Fibroblast of lung (primary cell): ENCODE measurements at regions not wholly inside any gene's neighbourhood (a gene's known extent, or its start where the extent isn't known, plus 50 kb on each side); places are given as distances from the start of the nearest gene placed in this dataset.

Experiments
- DNase-seq, 2 donors: peaks; one replicate each; pipeline versions ENCODE4 v3.0.0 to v3.0.0-alpha.2; 2010; ENCODE audit warnings: low read depth in 2 of 2
- H2AFZ ChIP-seq: 2 replicates; pipeline ENCODE4 v1.5.1; 2012; ENCODE audit warnings: low read length, control low read depth, inconsistent platforms
- H3K27ac ChIP-seq: 2 replicates; pipeline ENCODE4 v1.5.1; 2011; ENCODE audit warnings: low read length, control low read depth; ENCODE audit not compliant: insufficient read depth
- H3K27me3 ChIP-seq: 2 replicates; pipeline ENCODE4 v1.5.1; 2011; ENCODE audit warnings: mild to moderate bottlenecking, low read length; ENCODE audit not compliant: control insufficient read depth, insufficient read depth
- H3K36me3 ChIP-seq: 2 replicates; pipeline ENCODE4 v1.5.1; 2011; ENCODE audit warnings: low read length; ENCODE audit not compliant: control insufficient read depth, insufficient read depth
- H3K4me1 ChIP-seq: 2 replicates; pipeline ENCODE4 v1.5.1; 2011; ENCODE audit warnings: low read length; ENCODE audit not compliant: control insufficient read depth, insufficient read depth; ENCODE audit errors: extremely low read depth
- H3K4me2 ChIP-seq: 2 replicates; pipeline ENCODE4 v1.5.1; 2011; ENCODE audit warnings: low read length, control low read depth; ENCODE audit not compliant: insufficient read depth; ENCODE audit errors: extremely low read depth
- H3K4me3 ChIP-seq, 4 experiments: fragments of 200-600 bp in 1 of 4; sonication (generic) in 1 of 4; replicated peaks in 1 of 4; 2 replicates each; pipeline ENCODE4 v1.5.1; 2011 to 2016; ENCODE audit warnings: low read length in 4 of 4, low read depth in 3 of 4, mild to moderate bottlenecking in 3 of 4, control low read depth in 2 of 4, inconsistent platforms in 1 of 4, mixed read lengths in 1 of 4; ENCODE audit not compliant: insufficient read depth in 1 of 4; ENCODE audit errors: control extremely low read depth in 1 of 4
- H3K79me2 ChIP-seq: 2 replicates; pipeline ENCODE4 v1.5.1; 2012; ENCODE audit warnings: mild to moderate bottlenecking, low read length, inconsistent platforms; ENCODE audit not compliant: control insufficient read depth, insufficient read depth
- H3K9ac ChIP-seq: 2 replicates; pipeline ENCODE4 v1.5.1; 2011; ENCODE audit warnings: mild to moderate bottlenecking, low read length, control low read depth; ENCODE audit not compliant: insufficient read depth
- H3K9me3 ChIP-seq: 2 replicates; pipeline ENCODE4 v1.5.1; 2012; ENCODE audit warnings: low read depth, low read length; ENCODE audit not compliant: control insufficient read depth, insufficient read depth
- H4K20me1 ChIP-seq: 2 replicates; pipeline ENCODE4 v1.5.1; 2011; ENCODE audit warnings: low read length; ENCODE audit not compliant: control insufficient read depth, insufficient read depth; ENCODE audit errors: extremely low read depth
- EZH2 ChIP-seq: IDR thresholded peaks from 2 replicates; pipeline ENCODE4 v1.5.1; 2012; ENCODE audit warnings: low read length, control low read depth, mild to moderate bottlenecking; ENCODE audit errors: missing control alignments
- TF ChIP-seq, protein P1 (sequence below), 2 donors: IDR thresholded peaks in 1 of 2; conservative IDR thresholded peaks in 1 of 2; 1 replicate in 1 of 2; 2 replicates in 1 of 2; pipeline ENCODE4 v1.5.1; 2011 to 2012; ENCODE audit warnings: low read length in 2 of 2, control low read depth in 1 of 2, inconsistent platforms in 1 of 2, low read depth in 1 of 2, mild to moderate bottlenecking in 1 of 2

- H3K4me2 ChIP-seq = no peak overlapping the region
- no peaks in the 10 kb centered on the region for H3K36me3 ChIP-seq
- no peaks in the 10 kb centered on the region for H3K9me3 ChIP-seq
- H3K27ac ChIP-seq = no peak overlapping the region
- no peaks in the 10 kb centered on the region for H3K79me2 ChIP-seq
- no peak for DNase-seq
- H2AFZ ChIP-seq = no peak overlapping the region
- no peak overlapping the region for H3K4me3 ChIP-seq
- no peak for TF ChIP-seq EZH2
- TF ChIP-seq, protein P1, sequence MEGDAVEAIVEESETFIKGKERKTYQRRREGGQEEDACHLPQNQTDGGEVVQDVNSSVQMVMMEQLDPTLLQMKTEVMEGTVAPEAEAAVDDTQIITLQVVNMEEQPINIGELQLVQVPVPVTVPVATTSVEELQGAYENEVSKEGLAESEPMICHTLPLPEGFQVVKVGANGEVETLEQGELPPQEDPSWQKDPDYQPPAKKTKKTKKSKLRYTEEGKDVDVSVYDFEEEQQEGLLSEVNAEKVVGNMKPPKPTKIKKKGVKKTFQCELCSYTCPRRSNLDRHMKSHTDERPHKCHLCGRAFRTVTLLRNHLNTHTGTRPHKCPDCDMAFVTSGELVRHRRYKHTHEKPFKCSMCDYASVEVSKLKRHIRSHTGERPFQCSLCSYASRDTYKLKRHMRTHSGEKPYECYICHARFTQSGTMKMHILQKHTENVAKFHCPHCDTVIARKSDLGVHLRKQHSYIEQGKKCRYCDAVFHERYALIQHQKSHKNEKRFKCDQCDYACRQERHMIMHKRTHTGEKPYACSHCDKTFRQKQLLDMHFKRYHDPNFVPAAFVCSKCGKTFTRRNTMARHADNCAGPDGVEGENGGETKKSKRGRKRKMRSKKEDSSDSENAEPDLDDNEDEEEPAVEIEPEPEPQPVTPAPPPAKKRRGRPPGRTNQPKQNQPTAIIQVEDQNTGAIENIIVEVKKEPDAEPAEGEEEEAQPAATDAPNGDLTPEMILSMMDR (conservative IDR thresholded peaks at IDR 0.05 in 1 of 2, IDR thresholded peaks at IDR 0.05 in 1 of 2; ENCODE audit: low read depth in 1 of 2, low read length in 2 of 2) = no peak
- H3K27me3 ChIP-seq = no peaks in the 10 kb centered on the region
- peaks cover 3% of the 10 kb centered on the region for H3K4me1 ChIP-seq
- H4K20me1 ChIP-seq = no peaks in the 10 kb centered on the region
- H3K9ac ChIP-seq = no peak overlapping the region
Measured at GRCh38 chr5:89087128-89087527, 204.1 kb upstream of the MEF2C start.

DNA sequence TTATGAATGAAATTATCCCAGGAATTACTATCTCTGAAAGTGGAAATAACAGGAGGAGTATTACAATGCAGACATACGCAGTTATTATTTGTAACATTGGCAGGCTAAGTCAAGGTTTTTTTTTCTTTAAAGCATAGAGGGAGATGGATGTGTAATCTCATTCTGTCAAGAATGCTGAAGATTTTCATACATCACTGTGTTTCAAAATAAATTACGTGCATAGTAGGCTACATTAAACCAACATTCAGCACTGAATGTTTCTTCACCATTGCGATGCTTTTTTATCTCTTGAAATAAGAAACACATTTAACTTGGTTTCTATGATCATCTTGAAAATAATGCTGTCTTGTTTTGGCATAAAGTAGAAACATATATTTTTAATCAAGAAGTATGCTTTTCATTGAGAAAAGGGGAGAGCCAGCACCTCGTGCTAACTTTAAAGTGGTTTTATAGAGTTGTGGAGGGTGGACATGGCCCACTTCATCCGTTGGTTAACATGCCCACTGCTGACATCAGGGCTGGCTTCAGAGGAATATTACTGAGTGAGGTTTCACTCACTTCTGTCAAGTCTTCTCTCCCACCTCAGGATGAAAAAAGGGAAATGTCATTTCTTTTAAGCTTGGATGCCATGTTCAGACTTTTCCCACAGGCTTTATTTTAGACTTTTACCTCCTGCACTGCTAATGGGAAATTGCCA lies 203.6 kb upstream of the MEF2C start:
- Histone ChIP-seq H3K27me3 (no peaks in the 10 kb centered on the region), H3K4me1 (peaks cover 3% of the 10 kb centered on the region), H4K20me1 (no peaks in the 10 kb centered on the region), H3K4me3 (no peak overlapping the region), H3K79me2 (no peaks in the 10 kb centered on the region), H3K4me2 (no peak overlapping the region), H3K36me3 (no peaks in the 10 kb centered on the region), H3K27ac (no peak overlapping the region), H2AFZ (no peak overlapping the region), H3K9ac (no peak overlapping the region), H3K9me3 (no peaks in the 10 kb centered on the region)
- no peak for DNase-seq
- no peak for TF ChIP-seq EZH2
- TF ChIP-seq, protein P1 (conservative IDR thresholded peaks at IDR 0.05 in 1 of 2, IDR thresholded peaks at IDR 0.05 in 1 of 2; ENCODE audit: low read depth in 1 of 2, low read length in 2 of 2) = no peak

DNA sequence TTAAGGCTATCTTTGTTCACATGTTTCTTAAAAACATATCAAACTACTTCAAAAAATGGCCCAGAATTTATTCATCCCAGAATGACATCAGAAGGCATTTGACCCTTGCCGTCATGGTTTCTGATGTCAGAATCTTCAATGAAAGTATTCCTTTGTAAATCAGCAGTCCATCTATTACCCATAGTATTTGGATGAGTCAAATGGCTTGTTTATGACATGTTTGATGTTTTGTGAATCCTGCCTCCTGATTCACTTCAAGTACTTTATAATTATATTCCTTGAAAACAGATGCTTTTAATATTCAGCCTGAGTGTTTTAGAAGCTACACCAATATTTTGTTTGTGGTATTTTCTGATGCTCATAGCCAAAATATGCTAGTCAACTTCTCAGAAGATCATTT lies 200.8 kb upstream of the MEF2C start:
- Histone ChIP-seq H3K9ac (no peak overlapping the region), H3K4me2 (no peak overlapping the region), H3K79me2 (no peaks in the 10 kb centered on the region), H3K4me3 (no peak overlapping the region), H3K27ac (no peak overlapping the region), H4K20me1 (no peaks in the 10 kb centered on the region), H3K27me3 (no peaks in the 10 kb centered on the region), H3K36me3 (no peaks in the 10 kb centered on the region), H3K4me1 (peaks cover 3% of the 10 kb centered on the region), H2AFZ (no peak overlapping the region), H3K9me3 (no peaks in the 10 kb centered on the region)
- no peak for TF ChIP-seq EZH2
- TF ChIP-seq, protein P1 (conservative IDR thresholded peaks at IDR 0.05 in 1 of 2, IDR thresholded peaks at IDR 0.05 in 1 of 2; ENCODE audit: low read depth in 1 of 2, low read length in 2 of 2) = no peak
- DNase-seq = peak; percentile 51
